ENCODE measurements at regions not wholly inside any gene's neighbourhood (a gene's known extent, or its start where the extent isn't known, plus 50 kb on each side); places are given as distances from the start of the nearest gene placed in this dataset.
A peak's percentile ranks its signal among the peaks of the same experiment; 100 is the strongest.

GRCh38 chr11:112630496-112630895, 330.7 kb upstream of the NCAM1 start:
- peak overlapping the region in 1 of 2 donors; percentile 29 for H3K4me3 Mint-ChIP-seq
- H3K27me3 ChIP-seq (ENCODE audit: control insufficient read depth in 2 of 2, insufficient read depth in 2 of 2, low read length in 2 of 2) = peaks cover 6 to 9% of the 10 kb centered on the region in 2 donors
- no peak overlapping the region for H2AFZ ChIP-seq (ENCODE audit: insufficient read depth, low read depth, low read length, poor library complexity, severe bottlenecking)
- peaks cover 3 to 23% (median 5%) of the 10 kb centered on the region in 3 donors for H3K27me3 Mint-ChIP-seq (ENCODE audit: low read depth in 3 of 3)
- H3K27ac Mint-ChIP-seq = peak overlapping the region in 5 of 7 donors; percentile 33 to 76 (median 68)
- no peak overlapping the region for H3K9ac ChIP-seq (ENCODE audit: insufficient read depth, low read length, poor library complexity, severe bottlenecking)
- H3K4me2 ChIP-seq (replicated peaks; ENCODE audit: extremely low read depth, low read length, poor library complexity, severe bottlenecking) = peak overlapping the region; percentile 2
- no CpG with 5 or more reads among the region's 2 CpGs for WGBS (ENCODE audit: insufficient coverage)
- no peaks in the 10 kb centered on the region for H3K9me3 ChIP-seq (replicated peaks in 1 of 2; ENCODE audit: control insufficient read depth in 1 of 2, insufficient read depth in 1 of 2, low read length in 2 of 2)
- H4K20me1 ChIP-seq (ENCODE audit: insufficient read depth, low read length) = no peaks in the 10 kb centered on the region
- H3K27ac ChIP-seq (ENCODE audit: low read depth in 1 of 2, low read length in 2 of 2) = no peak overlapping the region
- peak in 2 of 3 donors; percentile 24 for DNase-seq
- intact Hi-C loops (cut with micrococcal nuclease) = no loop called here
- no peaks in the 10 kb centered on the region for H3K79me2 ChIP-seq (ENCODE audit: insufficient read depth, low read length)
- TF ChIP-seq, protein P1, sequence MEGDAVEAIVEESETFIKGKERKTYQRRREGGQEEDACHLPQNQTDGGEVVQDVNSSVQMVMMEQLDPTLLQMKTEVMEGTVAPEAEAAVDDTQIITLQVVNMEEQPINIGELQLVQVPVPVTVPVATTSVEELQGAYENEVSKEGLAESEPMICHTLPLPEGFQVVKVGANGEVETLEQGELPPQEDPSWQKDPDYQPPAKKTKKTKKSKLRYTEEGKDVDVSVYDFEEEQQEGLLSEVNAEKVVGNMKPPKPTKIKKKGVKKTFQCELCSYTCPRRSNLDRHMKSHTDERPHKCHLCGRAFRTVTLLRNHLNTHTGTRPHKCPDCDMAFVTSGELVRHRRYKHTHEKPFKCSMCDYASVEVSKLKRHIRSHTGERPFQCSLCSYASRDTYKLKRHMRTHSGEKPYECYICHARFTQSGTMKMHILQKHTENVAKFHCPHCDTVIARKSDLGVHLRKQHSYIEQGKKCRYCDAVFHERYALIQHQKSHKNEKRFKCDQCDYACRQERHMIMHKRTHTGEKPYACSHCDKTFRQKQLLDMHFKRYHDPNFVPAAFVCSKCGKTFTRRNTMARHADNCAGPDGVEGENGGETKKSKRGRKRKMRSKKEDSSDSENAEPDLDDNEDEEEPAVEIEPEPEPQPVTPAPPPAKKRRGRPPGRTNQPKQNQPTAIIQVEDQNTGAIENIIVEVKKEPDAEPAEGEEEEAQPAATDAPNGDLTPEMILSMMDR (IDR thresholded peaks at IDR 0.05) = no peak
- H3K4me3 ChIP-seq (replicated peaks in 1 of 3; ENCODE audit: low read depth in 2 of 3, low read length in 3 of 3) = no peak overlapping the region
- peaks cover 38% of the 10 kb centered on the region for H3K4me1 Mint-ChIP-seq
- peaks cover 0 to 2% (median 0%) of the 10 kb centered on the region in 7 donors for H3K9me3 Mint-ChIP-seq
- H3K4me1 ChIP-seq (ENCODE audit: control insufficient read depth in 1 of 2, insufficient read depth in 2 of 2, low read length in 2 of 2) = peaks cover 35 to 36% of the 10 kb centered on the region in 2 donors
- H3K36me3 Mint-ChIP-seq = no peaks in the 10 kb centered on the region
- H3K36me3 ChIP-seq (replicated peaks in 1 of 2; ENCODE audit: control insufficient read depth in 1 of 2, insufficient read depth in 2 of 2, low read length in 2 of 2) = no peaks in the 10 kb centered on the region

DNA sequence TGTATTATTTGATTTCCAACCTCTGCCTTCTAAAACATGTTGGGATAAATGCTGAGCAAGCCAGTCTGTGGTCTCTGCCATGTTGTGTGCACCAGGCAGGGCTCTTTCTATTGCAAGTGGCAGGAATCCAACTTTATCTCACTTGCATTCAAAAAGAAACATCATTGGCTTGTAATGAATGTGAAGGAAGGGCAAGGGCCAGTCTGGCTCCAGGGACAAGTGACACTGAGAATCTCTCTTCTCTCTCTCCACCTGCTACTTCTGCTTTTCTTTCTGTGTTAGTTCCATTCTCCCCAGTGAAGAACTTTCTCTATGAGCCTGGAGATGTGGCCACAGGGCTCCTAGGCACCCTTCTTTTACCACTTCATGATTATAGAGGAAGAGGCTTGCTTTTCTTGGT, 329.9 kb upstream of the NCAM1 start:
- Mint-ChIP-seq H3K27ac (peak overlapping the region in 4 of 7 donors; percentile 35 to 70 (median 43)), H3K36me3 (no peaks in the 10 kb centered on the region), H3K9me3 (peaks cover 0 to 2% (median 0%) of the 10 kb centered on the region in 7 donors), H3K4me3 (peak overlapping the region in 1 of 2 donors; percentile 52), H3K27me3 (ENCODE audit: low read depth in 3 of 3) (peaks cover 4 to 23% (median 5%) of the 10 kb centered on the region in 3 donors), H3K4me1 (peaks cover 38% of the 10 kb centered on the region)
- Histone ChIP-seq H3K79me2 (ENCODE audit: insufficient read depth, low read length) (no peaks in the 10 kb centered on the region), H2AFZ (ENCODE audit: insufficient read depth, low read depth, low read length, poor library complexity, severe bottlenecking) (no peak overlapping the region), H3K4me3 (replicated peaks in 1 of 3; ENCODE audit: low read depth in 2 of 3, low read length in 3 of 3) (no peak overlapping the region), H3K4me1 (ENCODE audit: control insufficient read depth in 1 of 2, insufficient read depth in 2 of 2, low read length in 2 of 2) (peaks cover 35 to 36% of the 10 kb centered on the region in 2 donors), H3K27me3 (ENCODE audit: control insufficient read depth in 2 of 2, insufficient read depth in 2 of 2, low read length in 2 of 2) (peaks cover 6 to 9% of the 10 kb centered on the region in 2 donors), H3K9me3 (replicated peaks in 1 of 2; ENCODE audit: control insufficient read depth in 1 of 2, insufficient read depth in 1 of 2, low read length in 2 of 2) (no peaks in the 10 kb centered on the region), H4K20me1 (ENCODE audit: insufficient read depth, low read length) (no peaks in the 10 kb centered on the region), H3K27ac (ENCODE audit: low read depth in 1 of 2, low read length in 2 of 2) (no peak overlapping the region), H3K36me3 (replicated peaks in 1 of 2; ENCODE audit: control insufficient read depth in 1 of 2, insufficient read depth in 2 of 2, low read length in 2 of 2) (no peaks in the 10 kb centered on the region), H3K4me2 (replicated peaks; ENCODE audit: extremely low read depth, low read length, poor library complexity, severe bottlenecking) (no peak overlapping the region), H3K9ac (ENCODE audit: insufficient read depth, low read length, poor library complexity, severe bottlenecking) (no peak overlapping the region)
- TF ChIP-seq, protein P1 (IDR thresholded peaks at IDR 0.05) = no peak
- peak in 2 of 3 donors; percentile 25 to 55 for DNase-seq
- intact Hi-C loops (cut with micrococcal nuclease) = no loop called here
